ENCODE measurements at regions not wholly inside any gene's neighbourhood (a gene's known extent, or its start where the extent isn't known, plus 50 kb on each side); places are given as distances from the start of the nearest gene placed in this dataset.

GRCh38 chr6:119716668-119717270 lies 367.2 kb upstream of the MAN1A1 start:
- no peak for DNase-seq
- Histone ChIP-seq H3K4me1 (ENCODE audit: control insufficient read depth, insufficient read depth, low read length) (no peaks in the 10 kb centered on the region), H3K36me3 (ENCODE audit: control insufficient read depth, insufficient read depth, low read length) (no peaks in the 10 kb centered on the region), H3K9me3 (ENCODE audit: control insufficient read depth, low read depth, low read length) (no peaks in the 10 kb centered on the region), H3K27me3 (ENCODE audit: control insufficient read depth, insufficient read depth, low read length) (no peaks in the 10 kb centered on the region), H3K4me3 (ENCODE audit: low read length) (no peak overlapping the region), H3K27ac (ENCODE audit: low read length) (no peak overlapping the region)
- no CpG with 5 or more reads among the region's 2 CpGs for WGBS (ENCODE audit: insufficient coverage, low lambda C conversion rate)

- no peak for DNase-seq
- H3K4me3 ChIP-seq (ENCODE audit: low read length) = no peak overlapping the region
- H3K27me3 ChIP-seq (ENCODE audit: control insufficient read depth, insufficient read depth, low read length) = no peaks in the 10 kb centered on the region
- H3K36me3 ChIP-seq (ENCODE audit: control insufficient read depth, insufficient read depth, low read length) = no peaks in the 10 kb centered on the region
- no peaks in the 10 kb centered on the region for H3K9me3 ChIP-seq (ENCODE audit: control insufficient read depth, low read depth, low read length)
- H3K4me1 ChIP-seq (ENCODE audit: control insufficient read depth, insufficient read depth, low read length) = no peaks in the 10 kb centered on the region
- no peak overlapping the region for H3K27ac ChIP-seq (ENCODE audit: low read length)
Measured at GRCh38 chr6:119713903-119714302, 364.3 kb upstream of the MAN1A1 start.

GRCh38 chr6:119686644-119687043 lies 337.1 kb upstream of the MAN1A1 start:
- Histone ChIP-seq H3K9me3 (ENCODE audit: control insufficient read depth, low read depth, low read length) (no peaks in the 10 kb centered on the region), H3K36me3 (ENCODE audit: control insufficient read depth, insufficient read depth, low read length) (no peaks in the 10 kb centered on the region), H3K27me3 (ENCODE audit: control insufficient read depth, insufficient read depth, low read length) (no peaks in the 10 kb centered on the region), H3K27ac (ENCODE audit: low read length) (no peak overlapping the region), H3K4me1 (ENCODE audit: control insufficient read depth, insufficient read depth, low read length) (no peaks in the 10 kb centered on the region), H3K4me3 (ENCODE audit: low read length) (no peak overlapping the region)
- WGBS (ENCODE audit: insufficient coverage, low lambda C conversion rate) = no CpG with 5 or more reads among the region's 1 CpG
- no peak for DNase-seq

- H3K27ac ChIP-seq (ENCODE audit: low read length) = no peak overlapping the region
Measured at GRCh38 chr6:119686240-119686639, 336.7 kb upstream of the MAN1A1 start.

GRCh38 chr6:119683671-119684070 lies 334.1 kb upstream of the MAN1A1 start:
- no peaks in the 10 kb centered on the region for H3K9me3 ChIP-seq (ENCODE audit: control insufficient read depth, low read depth, low read length)
- WGBS (ENCODE audit: insufficient coverage, low lambda C conversion rate) = 86% methylated on average over 1 of the region's 2 CpGs
- no peak for DNase-seq
- no peaks in the 10 kb centered on the region for H3K36me3 ChIP-seq (ENCODE audit: control insufficient read depth, insufficient read depth, low read length)
- no peaks in the 10 kb centered on the region for H3K4me1 ChIP-seq (ENCODE audit: control insufficient read depth, insufficient read depth, low read length)
- no peaks in the 10 kb centered on the region for H3K27me3 ChIP-seq (ENCODE audit: control insufficient read depth, insufficient read depth, low read length)
- H3K27ac ChIP-seq (ENCODE audit: low read length) = no peak overlapping the region
- H3K4me3 ChIP-seq (ENCODE audit: low read length) = no peak overlapping the region

More at GRCh38 chr6:119686240-119686639, 336.7 kb upstream of the MAN1A1 start:
- Histone ChIP-seq H3K9me3 (ENCODE audit: control insufficient read depth, low read depth, low read length) (no peaks in the 10 kb centered on the region), H3K4me3 (ENCODE audit: low read length) (no peak overlapping the region), H3K27me3 (ENCODE audit: control insufficient read depth, insufficient read depth, low read length) (no peaks in the 10 kb centered on the region), H3K4me1 (ENCODE audit: control insufficient read depth, insufficient read depth, low read length) (no peaks in the 10 kb centered on the region), H3K36me3 (ENCODE audit: control insufficient read depth, insufficient read depth, low read length) (no peaks in the 10 kb centered on the region)
- no peak for DNase-seq

- Histone ChIP-seq H3K27me3 (ENCODE audit: control insufficient read depth, insufficient read depth, low read length) (no peaks in the 10 kb centered on the region), H3K4me1 (ENCODE audit: control insufficient read depth, insufficient read depth, low read length) (no peaks in the 10 kb centered on the region), H3K4me3 (ENCODE audit: low read length) (no peak overlapping the region), H3K27ac (ENCODE audit: low read length) (no peak overlapping the region), H3K9me3 (ENCODE audit: control insufficient read depth, low read depth, low read length) (no peaks in the 10 kb centered on the region), H3K36me3 (ENCODE audit: control insufficient read depth, insufficient read depth, low read length) (no peaks in the 10 kb centered on the region)
- no CpG with 5 or more reads among the region's 2 CpGs for WGBS (ENCODE audit: insufficient coverage, low lambda C conversion rate)
- no peak for DNase-seq
Measured at GRCh38 chr6:119683031-119683430, 333.5 kb upstream of the MAN1A1 start.

GRCh38 chr6:119678961-119679360 lies 329.4 kb upstream of the MAN1A1 start:
- no peak for DNase-seq
- Histone ChIP-seq H3K4me3 (ENCODE audit: low read length) (no peak overlapping the region), H3K9me3 (ENCODE audit: control insufficient read depth, low read depth, low read length) (no peaks in the 10 kb centered on the region), H3K4me1 (ENCODE audit: control insufficient read depth, insufficient read depth, low read length) (no peaks in the 10 kb centered on the region), H3K36me3 (ENCODE audit: control insufficient read depth, insufficient read depth, low read length) (no peaks in the 10 kb centered on the region), H3K27me3 (ENCODE audit: control insufficient read depth, insufficient read depth, low read length) (no peaks in the 10 kb centered on the region), H3K27ac (ENCODE audit: low read length) (no peak overlapping the region)
- no CpG with 5 or more reads among the region's 3 CpGs for WGBS (ENCODE audit: insufficient coverage, low lambda C conversion rate)

- no peak for DNase-seq
- Histone ChIP-seq H3K27me3 (ENCODE audit: control insufficient read depth, insufficient read depth, low read length) (no peaks in the 10 kb centered on the region), H3K4me3 (ENCODE audit: low read length) (no peak overlapping the region), H3K9me3 (ENCODE audit: control insufficient read depth, low read depth, low read length) (no peaks in the 10 kb centered on the region), H3K27ac (ENCODE audit: low read length) (no peak overlapping the region), H3K36me3 (ENCODE audit: control insufficient read depth, insufficient read depth, low read length) (no peaks in the 10 kb centered on the region), H3K4me1 (ENCODE audit: control insufficient read depth, insufficient read depth, low read length) (no peaks in the 10 kb centered on the region)
- WGBS (ENCODE audit: insufficient coverage, low lambda C conversion rate) = 63% methylated on average over 2 of the region's 2 CpGs
Measured at GRCh38 chr6:119677384-119677783, 327.8 kb upstream of the MAN1A1 start.

GRCh38 chr6:119676961-119677360 lies 327.4 kb upstream of the MAN1A1 start:
- no peak for DNase-seq
- Histone ChIP-seq H3K9me3 (ENCODE audit: control insufficient read depth, low read depth, low read length) (no peaks in the 10 kb centered on the region), H3K27me3 (ENCODE audit: control insufficient read depth, insufficient read depth, low read length) (no peaks in the 10 kb centered on the region), H3K4me3 (ENCODE audit: low read length) (no peak overlapping the region), H3K36me3 (ENCODE audit: control insufficient read depth, insufficient read depth, low read length) (no peaks in the 10 kb centered on the region), H3K27ac (ENCODE audit: low read length) (no peak overlapping the region), H3K4me1 (ENCODE audit: control insufficient read depth, insufficient read depth, low read length) (no peaks in the 10 kb centered on the region)
- no CpG with 5 or more reads among the region's 4 CpGs for WGBS (ENCODE audit: insufficient coverage, low lambda C conversion rate)

GRCh38 chr6:119676230-119676629 lies 326.7 kb upstream of the MAN1A1 start:
- WGBS (ENCODE audit: insufficient coverage, low lambda C conversion rate) = 80% methylated on average over 1 of the region's 1 CpG
- H3K9me3 ChIP-seq (ENCODE audit: control insufficient read depth, low read depth, low read length) = no peaks in the 10 kb centered on the region
- no peaks in the 10 kb centered on the region for H3K4me1 ChIP-seq (ENCODE audit: control insufficient read depth, insufficient read depth, low read length)
- no peak for DNase-seq
- H3K27ac ChIP-seq (ENCODE audit: low read length) = no peak overlapping the region
- no peaks in the 10 kb centered on the region for H3K36me3 ChIP-seq (ENCODE audit: control insufficient read depth, insufficient read depth, low read length)
- H3K27me3 ChIP-seq (ENCODE audit: control insufficient read depth, insufficient read depth, low read length) = no peaks in the 10 kb centered on the region
- H3K4me3 ChIP-seq (ENCODE audit: low read length) = no peak overlapping the region

GRCh38 chr6:119673741-119674140 lies 324.2 kb upstream of the MAN1A1 start:
- Histone ChIP-seq H3K4me3 (ENCODE audit: low read length) (no peak overlapping the region), H3K4me1 (ENCODE audit: control insufficient read depth, insufficient read depth, low read length) (no peaks in the 10 kb centered on the region), H3K27ac (ENCODE audit: low read length) (no peak overlapping the region), H3K27me3 (ENCODE audit: control insufficient read depth, insufficient read depth, low read length) (no peaks in the 10 kb centered on the region), H3K36me3 (ENCODE audit: control insufficient read depth, insufficient read depth, low read length) (no peaks in the 10 kb centered on the region), H3K9me3 (ENCODE audit: control insufficient read depth, low read depth, low read length) (no peaks in the 10 kb centered on the region)
- no peak for DNase-seq
